HG03432 (cell line): ENCODE measurements at regions not wholly inside any gene's neighbourhood (a gene's known extent, or its start where the extent isn't known, plus 50 kb on each side); places are given as distances from the start of the nearest gene placed in this dataset.

Experiments used
- ATAC-seq: cut with Tn5 transposase; IDR thresholded peaks from one replicate; pipeline ENCODE4 v1.9.1; 2021; ENCODE audit warnings: mild to moderate bottlenecking, moderate library complexity; ENCODE audit not compliant: unreplicated experiment

DNA sequence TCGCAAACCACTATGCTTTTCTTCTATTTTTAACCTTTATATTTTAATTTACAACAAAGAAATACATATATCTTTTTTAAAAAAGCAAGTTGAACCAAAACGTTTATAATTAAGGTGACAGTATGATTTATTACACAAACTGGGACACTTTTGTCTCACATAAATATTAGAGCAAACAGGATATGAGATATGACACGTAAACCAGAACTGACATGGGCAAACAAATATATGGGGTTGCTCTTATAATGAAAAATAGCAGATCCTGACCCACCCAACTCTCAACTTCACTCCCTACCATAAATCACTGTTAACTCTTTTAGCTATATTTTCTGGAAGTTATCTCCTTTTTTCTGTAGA, 177.0 kb upstream of the EDNRA start:
- ATAC-seq: no peak

GRCh38 chr4:147307896-147308674, 172.8 kb upstream of the EDNRA start:
- ATAC-seq: no peak

- no peak for ATAC-seq
Observed at GRCh38 chr4:147309434-147309833, 171.5 kb upstream of the EDNRA start.

DNA sequence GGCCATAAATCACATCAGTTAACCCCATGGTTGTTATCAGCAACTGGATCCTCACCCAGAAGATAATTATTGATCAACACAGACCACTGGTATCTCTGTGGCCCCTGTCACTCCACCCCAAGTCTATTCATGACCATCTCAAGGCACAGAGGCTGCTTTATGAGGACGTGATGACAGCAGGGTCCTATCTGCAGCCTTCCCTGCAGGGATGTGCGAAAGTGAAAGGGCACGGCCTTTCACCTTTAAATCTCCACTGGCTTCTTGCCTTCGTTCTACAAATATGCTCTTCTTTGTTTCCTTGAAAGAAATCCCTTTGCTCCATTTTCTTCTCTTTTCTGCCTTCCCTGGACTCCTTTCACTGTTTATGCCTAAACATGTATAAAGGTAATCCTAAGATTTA, 170.6 kb upstream of the EDNRA start:
- peak; percentile 58 for ATAC-seq

- ATAC-seq: no peak
Observed at GRCh38 chr4:147311956-147312355, 168.9 kb upstream of the EDNRA start.

DNA sequence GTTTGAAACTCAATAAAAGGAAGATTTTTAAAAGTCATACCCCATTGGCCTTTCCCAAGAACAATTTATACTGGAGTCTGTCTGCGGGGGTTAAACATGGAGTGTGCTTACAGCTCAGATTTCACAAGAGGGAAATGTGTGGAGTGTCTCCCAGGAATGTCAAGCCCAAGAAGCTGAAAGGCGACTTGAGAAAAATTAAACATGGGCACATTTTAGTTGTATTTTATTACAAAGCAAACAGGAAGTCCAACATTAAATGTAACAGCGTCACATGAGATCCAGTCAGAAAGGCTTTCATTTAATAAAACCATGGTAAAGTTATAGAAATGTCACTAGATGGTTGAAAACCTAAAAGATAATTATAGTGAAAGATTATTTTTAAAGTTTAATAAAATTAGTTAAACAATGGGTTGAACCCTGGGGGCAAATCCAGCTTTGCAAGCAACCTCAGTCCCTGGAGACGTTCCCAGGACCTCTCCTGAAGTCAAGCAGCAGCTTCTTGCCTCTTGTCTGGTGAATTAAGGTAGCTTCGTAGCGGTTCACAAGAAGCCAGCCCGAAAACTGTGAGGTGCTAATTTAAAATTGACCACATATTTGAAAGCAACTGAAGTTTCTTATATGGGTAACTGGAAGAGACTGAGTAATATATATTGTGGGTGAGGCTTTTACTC, 168.4 kb upstream of the EDNRA start:
- ATAC-seq: no peak

GRCh38 chr4:147313108-147313507, 167.8 kb upstream of the EDNRA start:
- ATAC-seq: no peak

DNA sequence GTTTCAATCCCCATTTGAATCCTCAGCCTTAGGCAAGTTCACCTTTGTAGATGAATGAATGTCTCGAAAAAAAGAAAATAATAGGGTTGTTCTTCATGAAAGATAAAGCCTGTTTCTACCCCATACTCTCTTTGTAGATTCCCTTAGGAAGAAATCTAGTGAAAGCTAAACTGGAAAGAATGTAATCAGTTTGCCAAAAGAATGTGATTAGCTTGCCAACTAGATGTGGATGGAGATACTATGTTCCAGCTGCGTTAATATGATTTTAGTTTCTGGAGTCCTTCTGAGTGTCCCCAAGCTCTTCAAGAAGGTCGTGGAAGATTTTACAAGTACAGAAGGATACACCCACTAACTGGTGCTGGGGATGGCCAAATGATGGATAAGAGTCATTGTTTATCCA, 162.3 kb upstream of the EDNRA start:
- ATAC-seq: no peak

GRCh38 chr4:147325571-147325981, 155.3 kb upstream of the EDNRA start:
- no peak for ATAC-seq

- no peak for ATAC-seq
Observed at GRCh38 chr4:147326591-147326990, 154.3 kb upstream of the EDNRA start.

GRCh38 chr4:147327322-147327721, 153.6 kb upstream of the EDNRA start:
- no peak for ATAC-seq

- no peak for ATAC-seq
Observed at GRCh38 chr4:147328189-147328588, 152.7 kb upstream of the EDNRA start.

GRCh38 chr4:147328756-147329446, 152.0 kb upstream of the EDNRA start:
- no peak for ATAC-seq

- ATAC-seq: no peak
Observed at GRCh38 chr4:147332091-147332490, 148.8 kb upstream of the EDNRA start.

DNA sequence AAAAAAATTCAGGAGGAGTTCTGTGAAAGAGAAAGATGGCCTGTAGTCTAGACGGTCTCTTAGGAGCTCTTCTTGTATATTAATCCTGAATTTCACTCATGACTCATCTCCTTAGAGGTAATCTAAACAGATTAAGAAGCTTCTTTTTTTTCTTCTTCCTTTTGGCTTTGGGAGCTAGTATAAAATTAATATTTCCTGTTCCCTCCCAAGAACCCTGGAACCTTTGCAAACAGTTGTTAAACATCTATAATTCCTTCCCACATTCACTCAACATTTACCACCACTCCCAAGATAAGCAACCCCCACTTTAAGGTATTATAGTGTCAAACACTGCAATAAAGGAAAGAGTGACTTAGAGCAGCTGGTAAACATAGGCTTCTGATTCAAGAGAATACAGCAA, 146.4 kb upstream of the EDNRA start:
- ATAC-seq: no peak

DNA sequence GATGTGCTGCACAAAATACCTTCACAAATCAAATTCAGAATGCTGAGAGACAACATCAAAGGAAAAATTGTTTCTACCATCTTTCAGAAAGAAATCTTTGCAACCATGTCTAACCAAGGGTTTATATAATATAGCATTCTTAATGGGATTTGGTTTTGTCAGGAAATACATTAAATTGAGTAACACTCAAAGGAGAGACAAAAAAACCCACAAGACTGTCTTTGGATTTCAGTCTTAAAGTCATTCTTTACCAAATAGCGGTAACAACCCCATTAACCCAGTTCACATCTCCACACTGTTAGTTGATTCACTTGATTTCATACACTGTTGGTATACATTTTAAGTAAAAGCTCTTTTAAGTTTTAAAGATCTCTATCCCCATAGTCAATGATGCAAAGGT, 145.7 kb upstream of the EDNRA start:
- ATAC-seq: no peak

DNA sequence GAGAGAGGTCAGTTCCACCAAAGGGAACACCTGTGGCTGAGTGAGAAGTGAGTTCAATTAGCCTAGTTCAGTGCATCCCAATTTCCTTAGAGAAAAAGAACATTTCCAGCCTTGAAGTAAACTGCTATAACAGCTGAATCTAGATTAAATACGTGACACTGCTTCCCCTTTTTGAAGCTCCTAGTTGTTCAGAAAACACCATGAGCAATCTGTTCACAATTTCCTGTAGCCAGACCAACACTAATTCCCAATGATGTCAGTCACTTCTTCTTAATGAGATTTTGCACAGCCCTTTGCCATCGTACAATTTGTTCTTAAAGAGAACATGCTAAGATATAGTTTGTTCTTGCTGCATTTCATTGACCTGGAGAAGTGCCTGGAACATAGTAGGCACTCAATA, 144.6 kb upstream of the EDNRA start:
- ATAC-seq: no peak

DNA sequence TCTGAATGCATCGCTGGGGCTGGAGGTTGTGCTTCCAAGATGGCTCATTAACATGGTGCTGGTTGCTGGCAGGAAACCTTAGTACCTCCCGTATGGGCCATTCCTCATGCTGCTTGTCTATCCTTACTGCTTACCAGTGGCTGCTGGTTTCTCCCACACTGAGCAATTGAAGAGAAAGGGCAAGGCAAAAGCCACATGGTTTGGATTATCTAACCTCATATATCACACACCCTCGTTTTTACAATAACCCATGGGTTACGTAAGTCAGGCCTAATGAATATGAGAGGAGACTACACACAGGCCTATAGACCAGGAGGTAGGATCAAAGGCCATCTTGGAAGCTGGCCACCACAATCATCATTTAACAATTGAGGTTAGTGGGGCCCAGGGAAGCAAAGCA, 141.8 kb upstream of the EDNRA start:
- no peak for ATAC-seq

- peak; percentile 35 for ATAC-seq
Observed at GRCh38 chr4:147340111-147340510, 140.8 kb upstream of the EDNRA start.

DNA sequence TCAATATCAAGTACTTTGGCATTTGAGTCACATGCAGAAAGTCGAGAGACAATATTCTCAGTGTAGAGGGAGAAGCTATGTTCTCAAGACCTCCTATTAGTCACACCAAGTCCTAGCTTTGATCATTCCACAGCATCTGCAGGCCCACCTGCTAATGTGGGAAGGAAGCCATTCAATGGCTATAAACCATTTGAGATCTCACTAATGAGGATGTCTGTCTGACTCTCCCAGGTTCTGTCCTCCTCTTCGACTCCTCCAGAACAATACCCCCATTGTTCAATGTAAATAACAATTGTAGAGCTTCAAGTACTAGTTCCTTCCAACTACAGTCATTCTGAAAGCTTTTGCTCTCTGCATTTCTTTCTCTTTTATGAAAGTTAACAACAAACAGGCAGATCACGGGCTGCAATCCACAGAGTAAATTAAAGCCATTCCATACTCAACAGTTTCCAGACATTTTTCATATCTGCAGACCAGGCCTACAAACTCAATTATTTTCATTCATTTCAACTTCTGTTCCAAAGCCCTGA, 140.2 kb upstream of the EDNRA start:
- peak; percentile 74 for ATAC-seq

- no peak for ATAC-seq
Observed at GRCh38 chr4:147343692-147344091, 137.2 kb upstream of the EDNRA start.

- ATAC-seq: no peak
Observed at GRCh38 chr4:147345662-147346061, 135.2 kb upstream of the EDNRA start.
